ENCODE measurements at regions not wholly inside any gene's neighbourhood (a gene's known extent, or its start where the extent isn't known, plus 50 kb on each side); places are given as distances from the start of the nearest gene placed in this dataset.
"Not testable (repeated sequence)": the region's sequence is repeated elsewhere in the genome, so short reads cannot be mapped to it uniquely, and the experiment has no call there.

DNA sequence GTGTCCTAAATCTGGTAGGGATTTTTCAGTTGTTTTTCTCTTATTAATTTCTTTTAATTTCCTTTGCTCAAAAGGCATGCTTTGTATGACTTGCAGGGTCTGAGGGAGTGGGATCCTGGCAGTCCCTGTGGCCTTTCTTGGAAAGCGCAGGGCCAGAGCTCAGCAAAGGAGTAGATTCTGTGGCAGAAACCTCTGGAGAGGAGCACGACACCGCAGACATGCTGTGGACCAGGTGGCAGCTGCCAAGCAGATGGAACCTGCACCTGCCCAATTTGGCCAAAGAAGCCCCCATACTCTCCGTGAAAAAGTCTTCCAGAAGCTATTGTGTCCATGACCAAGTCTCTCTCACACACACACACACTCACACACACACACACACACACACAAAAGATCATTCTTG is 78.9 kb upstream of the FGF3 start:
- Mint-ChIP-seq H3K36me3 (ENCODE audit: low read depth) (no peaks in the 10 kb centered on the region), H3K9me3 (peaks cover 9% of the 10 kb centered on the region), H3K4me3 (no peak overlapping the region), H3K27ac (no peak overlapping the region), H3K4me1 (peaks cover under 1% of the 10 kb centered on the region), H3K27me3 (ENCODE audit: insufficient read depth) (peaks cover 11% of the 10 kb centered on the region)
- no peak for TF ChIP-seq CTCF (conservative IDR thresholded peaks at IDR 0.05)
- whole genome bisulfite sequencing, 2 experiments (ENCODE audit: insufficient coverage in 1 of 2, insufficient read length in 1 of 2) = 71 to 90% methylated on average over 3 to 4 of the region's 4 CpGs
- Histone ChIP-seq H3K36me3 (ENCODE audit: control insufficient read depth, insufficient read depth, low read length) (no peaks in the 10 kb centered on the region), H3K9ac (ENCODE audit: extremely low read depth, low read length, poor library complexity, severe bottlenecking) (no peak overlapping the region), H3K27ac (ENCODE audit: low read depth, low read length) (no peak overlapping the region), H3K9me3 (ENCODE audit: control insufficient read depth, low read length) (no peaks in the 10 kb centered on the region), H3K27me3 (ENCODE audit: control insufficient read depth, insufficient read depth, low read length, poor library complexity, severe bottlenecking) (no peaks in the 10 kb centered on the region), H3K4me3 (ENCODE audit: low read length) (no peak overlapping the region), H3K4me1 (ENCODE audit: control insufficient read depth, insufficient read depth, low read length) (no peaks in the 10 kb centered on the region)
- DNase-seq = no peak

GRCh38 chr11:69899957-69900821 is 81.0 kb upstream of the FGF3 start:
- Histone ChIP-seq H3K9ac (ENCODE audit: extremely low read depth, low read length, poor library complexity, severe bottlenecking) (no peak overlapping the region), H3K4me3 (ENCODE audit: low read length) (no peak overlapping the region), H3K4me1 (ENCODE audit: control insufficient read depth, insufficient read depth, low read length) (no peaks in the 10 kb centered on the region), H3K27ac (ENCODE audit: low read depth, low read length) (no peak overlapping the region), H3K36me3 (ENCODE audit: control insufficient read depth, insufficient read depth, low read length) (no peaks in the 10 kb centered on the region), H3K27me3 (ENCODE audit: control insufficient read depth, insufficient read depth, low read length, poor library complexity, severe bottlenecking) (no peaks in the 10 kb centered on the region), H3K9me3 (ENCODE audit: control insufficient read depth, low read length) (no peaks in the 10 kb centered on the region)
- H3K27me3 Mint-ChIP-seq (ENCODE audit: insufficient read depth) = peaks cover 6% of the 10 kb centered on the region
- TF ChIP-seq CTCF (conservative IDR thresholded peaks at IDR 0.05) = no peak
- no peak overlapping the region for H3K4me3 Mint-ChIP-seq
- no peak overlapping the region for H3K27ac Mint-ChIP-seq
- no peak for DNase-seq
- WGBS, 2 experiments (ENCODE audit: insufficient coverage in 1 of 2, insufficient read length in 1 of 2) = 68 to 84% methylated on average over 6 to 8 of the region's 9 CpGs
- H3K4me1 Mint-ChIP-seq = no peaks in the 10 kb centered on the region
- H3K36me3 Mint-ChIP-seq (ENCODE audit: low read depth) = no peaks in the 10 kb centered on the region
- H3K9me3 Mint-ChIP-seq = peaks cover 9% of the 10 kb centered on the region

DNA sequence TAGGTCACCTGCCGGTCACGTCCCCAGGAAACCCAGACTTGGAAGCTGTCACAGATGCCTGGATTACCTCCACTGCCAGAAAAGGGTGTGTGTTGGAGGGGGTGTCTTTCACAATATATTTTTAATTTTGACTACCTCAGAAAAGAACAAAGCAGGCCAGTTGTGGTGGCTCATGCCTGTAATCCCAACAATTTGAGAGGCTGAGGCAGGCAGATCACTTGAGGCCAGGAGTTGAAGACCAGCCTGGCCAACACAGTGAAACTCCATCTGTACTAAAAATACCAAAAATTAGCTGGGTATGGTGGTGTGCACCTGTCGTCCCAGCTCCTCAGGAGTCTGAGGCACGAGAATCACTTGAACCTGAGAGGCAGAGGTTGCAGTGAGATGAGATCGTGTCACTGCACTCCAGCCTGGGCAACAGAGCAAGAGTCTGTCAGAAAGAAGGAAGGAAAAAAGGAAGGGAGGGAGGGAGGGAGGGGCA is 81.6 kb upstream of the FGF3 start:
- H3K4me1 Mint-ChIP-seq; H3K36me3 ChIP-seq (ENCODE audit: control insufficient read depth, insufficient read depth, low read length); H3K27me3 ChIP-seq (ENCODE audit: control insufficient read depth, insufficient read depth, low read length, poor library complexity, severe bottlenecking); H3K4me3 Mint-ChIP-seq; H3K27ac Mint-ChIP-seq; H3K36me3 Mint-ChIP-seq (ENCODE audit: low read depth); H3K9me3 Mint-ChIP-seq; DNase-seq; H3K9me3 ChIP-seq (ENCODE audit: control insufficient read depth, low read length); H3K4me1 ChIP-seq (ENCODE audit: control insufficient read depth, insufficient read depth, low read length); H3K27ac ChIP-seq (ENCODE audit: low read depth, low read length); H3K27me3 Mint-ChIP-seq (ENCODE audit: insufficient read depth); H3K9ac ChIP-seq (ENCODE audit: extremely low read depth, low read length, poor library complexity, severe bottlenecking); H3K4me3 ChIP-seq (ENCODE audit: low read length): not testable (repeated sequence)
- WGBS, 2 experiments (ENCODE audit: insufficient coverage in 1 of 2, insufficient read length in 1 of 2) = 80 to 89% methylated on average over 3 to 5 of the region's 5 CpGs

Data from endodermal cell (in vitro differentiated cells).